ENCODE measurements at regions not wholly inside any gene's neighbourhood (a gene's known extent, or its start where the extent isn't known, plus 50 kb on each side); places are given as distances from the start of the nearest gene placed in this dataset.

GRCh38 chr6:4396044-4396443, 260.7 kb upstream of the ECI2 start:
- TF ChIP-seq CTCF (IDR thresholded peaks at IDR 0.05), result no peak
- TF ChIP-seq POLR2AphosphoS5 (IDR thresholded peaks at IDR 0.05), result no peak
- no peak for TF ChIP-seq POLR2A (IDR thresholded peaks at IDR 0.05)
- TF ChIP-seq EP300 (IDR thresholded peaks at IDR 0.05), result no peak

Measured in stomach (tissue), 4 donors.